ENCODE measurements at regions not wholly inside any gene's neighbourhood (a gene's known extent, or its start where the extent isn't known, plus 50 kb on each side); places are given as distances from the start of the nearest gene placed in this dataset.

DNA sequence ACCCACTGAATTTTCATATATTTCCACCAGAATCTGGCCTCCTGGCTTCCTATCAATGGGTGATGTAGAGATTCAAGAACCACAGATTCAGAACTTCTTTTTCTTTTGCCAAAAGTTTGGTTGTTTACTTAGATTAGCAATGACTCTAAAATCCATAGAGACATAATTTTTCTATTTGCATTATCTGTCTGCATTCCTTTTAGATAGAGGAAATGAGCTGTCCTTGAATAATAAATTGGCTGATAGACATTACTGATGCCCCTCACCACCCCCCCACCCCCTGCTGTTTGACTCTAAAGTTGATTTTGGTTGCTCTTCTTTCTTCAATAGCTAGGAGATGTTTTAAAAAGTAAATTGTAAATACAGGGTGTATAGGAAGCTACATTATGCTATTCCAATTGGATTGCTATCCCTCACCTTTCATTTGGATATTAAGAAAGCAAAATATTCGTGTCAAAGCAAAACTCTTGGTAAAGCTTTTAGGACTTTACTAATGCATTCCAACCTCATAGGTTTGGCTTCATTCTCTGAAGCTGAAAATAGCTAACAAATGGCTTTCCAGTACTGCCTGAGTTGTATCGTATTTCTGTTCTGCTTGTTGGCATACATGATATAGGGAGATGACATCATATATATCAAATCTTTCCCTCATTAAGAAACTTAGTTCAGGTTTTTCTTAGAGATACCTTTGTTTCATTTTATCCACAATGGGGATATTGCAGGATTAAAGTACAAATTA is 606.0 kb downstream of the ARL4A start:
- DNase-seq (ENCODE audit: low read depth, low spot score), result peak; percentile 15
- H3K4me3 ChIP-seq (ENCODE audit: low read depth, low read length), result no peak overlapping the region
- in situ Hi-C loops (cut with HindIII; ENCODE audit: low sequenced_read_pairs), result no loop called here
- TF ChIP-seq, protein P1, sequence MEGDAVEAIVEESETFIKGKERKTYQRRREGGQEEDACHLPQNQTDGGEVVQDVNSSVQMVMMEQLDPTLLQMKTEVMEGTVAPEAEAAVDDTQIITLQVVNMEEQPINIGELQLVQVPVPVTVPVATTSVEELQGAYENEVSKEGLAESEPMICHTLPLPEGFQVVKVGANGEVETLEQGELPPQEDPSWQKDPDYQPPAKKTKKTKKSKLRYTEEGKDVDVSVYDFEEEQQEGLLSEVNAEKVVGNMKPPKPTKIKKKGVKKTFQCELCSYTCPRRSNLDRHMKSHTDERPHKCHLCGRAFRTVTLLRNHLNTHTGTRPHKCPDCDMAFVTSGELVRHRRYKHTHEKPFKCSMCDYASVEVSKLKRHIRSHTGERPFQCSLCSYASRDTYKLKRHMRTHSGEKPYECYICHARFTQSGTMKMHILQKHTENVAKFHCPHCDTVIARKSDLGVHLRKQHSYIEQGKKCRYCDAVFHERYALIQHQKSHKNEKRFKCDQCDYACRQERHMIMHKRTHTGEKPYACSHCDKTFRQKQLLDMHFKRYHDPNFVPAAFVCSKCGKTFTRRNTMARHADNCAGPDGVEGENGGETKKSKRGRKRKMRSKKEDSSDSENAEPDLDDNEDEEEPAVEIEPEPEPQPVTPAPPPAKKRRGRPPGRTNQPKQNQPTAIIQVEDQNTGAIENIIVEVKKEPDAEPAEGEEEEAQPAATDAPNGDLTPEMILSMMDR (IDR thresholded peaks at IDR 0.05; ENCODE audit: low read depth, low read length), result no peak

DNA sequence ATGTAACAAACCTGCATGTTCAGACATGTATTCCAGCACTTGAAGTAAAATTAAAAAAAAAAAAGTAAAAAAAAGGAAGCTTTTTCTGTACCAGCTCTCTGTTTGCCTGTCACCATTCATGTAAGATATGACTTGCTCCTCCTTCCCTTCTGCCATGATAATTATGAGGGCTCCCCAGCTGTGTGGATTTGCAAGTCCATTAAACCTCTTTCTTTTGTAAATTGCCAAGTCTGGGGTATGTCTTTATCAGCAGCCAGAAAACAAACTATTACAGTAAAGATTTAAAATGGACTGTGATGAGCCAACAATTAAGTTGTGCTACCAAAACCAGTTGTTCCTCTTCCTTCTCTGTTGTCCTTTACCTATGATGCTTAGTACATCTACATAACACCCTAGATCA is 619.6 kb downstream of the ARL4A start:
- in situ Hi-C loops (cut with HindIII; ENCODE audit: low sequenced_read_pairs), result no loop called here

DNA sequence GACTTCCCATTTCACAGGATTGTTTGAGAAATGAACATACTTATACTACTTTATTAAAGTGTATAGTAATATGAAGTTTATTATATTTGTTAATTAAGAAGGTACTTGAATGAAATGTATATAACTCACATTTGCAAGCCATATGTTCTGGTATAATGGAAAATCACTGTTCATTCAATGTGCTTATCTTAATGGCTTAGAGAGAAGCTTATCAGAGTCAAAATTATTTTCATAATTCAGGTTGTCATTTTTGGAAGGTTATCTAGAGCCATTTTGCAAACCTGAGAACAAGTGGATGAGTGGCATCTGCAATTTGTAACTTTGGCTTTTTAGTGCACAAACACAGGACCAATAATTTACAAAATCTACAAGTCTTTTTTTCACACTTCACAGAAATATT is 621.0 kb downstream of the ARL4A start:
- DNase-seq (ENCODE audit: low read depth, low spot score), result no peak
- in situ Hi-C loops (cut with HindIII; ENCODE audit: low sequenced_read_pairs), result no loop called here
- no peak overlapping the region for H3K4me3 ChIP-seq (ENCODE audit: low read depth, low read length)
- TF ChIP-seq, protein P1 (IDR thresholded peaks at IDR 0.05; ENCODE audit: low read depth, low read length), result no peak

More for the DNA sequence above, 619.6 kb downstream of the ARL4A start:
- TF ChIP-seq, protein P1 (IDR thresholded peaks at IDR 0.05; ENCODE audit: low read depth, low read length), result no peak
- H3K4me3 ChIP-seq (ENCODE audit: low read depth, low read length), result no peak overlapping the region
- no peak for DNase-seq (ENCODE audit: low read depth, low spot score)

DNA sequence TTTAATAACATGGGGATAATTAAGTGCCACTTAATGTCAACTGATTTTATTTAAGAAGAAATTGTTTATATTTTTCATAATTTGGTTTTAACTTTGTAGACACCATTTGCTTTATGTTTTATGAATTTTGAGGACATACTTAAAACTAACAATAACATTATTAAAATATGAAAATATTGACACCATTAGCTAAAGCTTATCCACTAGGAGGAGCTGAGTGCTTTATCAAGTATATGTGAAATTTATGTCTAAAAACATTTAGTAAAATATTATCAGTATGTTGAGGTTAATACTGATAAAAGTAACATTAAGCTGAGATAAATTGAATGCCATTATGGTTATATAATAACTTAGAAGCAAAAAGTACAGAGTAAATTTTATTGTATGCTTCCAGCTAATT is 622.1 kb downstream of the ARL4A start:
- in situ Hi-C loops (cut with HindIII; ENCODE audit: low sequenced_read_pairs), result no loop called here
- TF ChIP-seq, protein P1 (IDR thresholded peaks at IDR 0.05; ENCODE audit: low read depth, low read length), result no peak
- H3K4me3 ChIP-seq (ENCODE audit: low read depth, low read length), result no peak overlapping the region
- no peak for DNase-seq (ENCODE audit: low read depth, low spot score)

DNA sequence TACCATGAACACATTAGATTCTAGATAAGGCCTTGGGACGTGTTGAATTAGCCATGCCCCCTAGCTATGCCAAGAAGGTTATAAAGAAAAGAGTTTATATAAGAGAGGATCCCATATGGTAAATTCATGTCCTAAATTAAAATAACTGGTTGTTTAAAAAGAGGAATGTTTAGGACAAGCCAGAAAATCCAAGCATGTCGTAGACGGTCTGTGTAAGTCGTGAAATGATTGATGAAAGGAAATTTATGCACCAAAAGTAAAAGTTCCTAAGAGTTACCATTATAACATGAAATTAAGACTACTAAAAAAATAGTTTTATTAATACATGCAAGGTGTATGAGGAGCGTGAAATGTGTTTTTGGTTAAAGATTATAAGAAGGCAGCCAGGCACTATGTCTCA is 624.9 kb downstream of the ARL4A start:
- in situ Hi-C loops (cut with HindIII; ENCODE audit: low sequenced_read_pairs), result no loop called here
- no peak for DNase-seq (ENCODE audit: low read depth, low spot score)
- TF ChIP-seq, protein P1 (IDR thresholded peaks at IDR 0.05; ENCODE audit: low read depth, low read length), result no peak
- H3K4me3 ChIP-seq (ENCODE audit: low read depth, low read length), result no peak overlapping the region

DNA sequence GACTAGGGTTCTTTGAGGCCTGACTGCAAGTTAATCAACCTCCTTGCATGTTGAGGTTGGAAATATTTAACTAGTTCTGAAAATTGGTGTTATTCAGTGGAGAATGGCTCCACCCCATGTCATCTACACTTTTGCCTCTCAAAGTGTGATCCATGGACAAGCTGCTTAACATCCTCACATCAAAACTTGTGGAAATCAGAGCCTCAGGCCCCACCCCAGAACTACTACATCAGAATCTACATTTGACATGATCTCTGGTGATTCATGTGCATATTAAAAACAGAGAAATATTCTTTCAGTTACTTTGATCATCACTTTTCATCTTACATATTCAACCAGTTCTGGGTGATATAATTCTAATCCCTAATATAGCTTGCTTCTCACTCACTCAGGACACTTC is 632.9 kb downstream of the ARL4A start:
- DNase-seq (ENCODE audit: low read depth, low spot score), result no peak
- TF ChIP-seq, protein P1 (IDR thresholded peaks at IDR 0.05; ENCODE audit: low read depth, low read length), result no peak
- H3K4me3 ChIP-seq (ENCODE audit: low read depth, low read length), result no peak overlapping the region
- in situ Hi-C loops (cut with HindIII; ENCODE audit: low sequenced_read_pairs), result no loop called here
